Neutrophil (primary cell): ENCODE measurements at regions not wholly inside any gene's neighbourhood (a gene's known extent, or its start where the extent isn't known, plus 50 kb on each side); places are given as distances from the start of the nearest gene placed in this dataset.
"Not testable (repeated sequence)": the region's sequence is repeated elsewhere in the genome, so short reads cannot be mapped to it uniquely, and the experiment has no call there.

ENCODE experiments used
- H3K27ac ChIP-seq: fragments of 200-600 bp; sonication (generic); 2 replicates; pipeline ENCODE4 v1.5.1; 2016; ENCODE audit warnings: mild to moderate bottlenecking, moderate library complexity
- H3K27me3 ChIP-seq: fragments of 200-600 bp; sonication (generic); 2 replicates; pipeline ENCODE4 v1.6.0; 2016; ENCODE audit warnings: mild to moderate bottlenecking
- H3K36me3 ChIP-seq: fragments of 200-600 bp; sonication (generic); 2 replicates; pipeline ENCODE4 v1.5.1; 2017
- H3K4me1 ChIP-seq, 2 experiments: fragments of 200-600 bp in 1 of 2; sonication (generic) in 1 of 2; 1 replicate in 1 of 2; 2 replicates in 1 of 2; pipeline versions ENCODE4 v1.5.1 to v1.6.1; 2013 to 2016; ENCODE audit warnings: low read depth in 1 of 2, low read length in 1 of 2, mild to moderate bottlenecking in 1 of 2, moderate library complexity in 1 of 2; ENCODE audit not compliant: control insufficient read depth in 1 of 2, insufficient read depth in 1 of 2
- H3K4me3 ChIP-seq, 2 experiments: fragments of 200-600 bp in 1 of 2; sonication (generic) in 1 of 2; 1 replicate in 1 of 2; 2 replicates in 1 of 2; pipeline ENCODE4 v1.5.1; 2013 to 2016; ENCODE audit warnings: low read depth in 1 of 2, low read length in 1 of 2, mild to moderate bottlenecking in 1 of 2, moderate library complexity in 1 of 2
- H3K9me3 ChIP-seq: fragments of 200-600 bp; sonication (generic); 2 replicates; pipeline ENCODE4 v1.5.1; 2016
- CTCF ChIP-seq: fragments of 200-600 bp; sonication (generic); IDR thresholded peaks from 2 replicates; pipeline ENCODE4 v1.5.1; 2016; ENCODE audit warnings: antibody characterized with exemption

DNA sequence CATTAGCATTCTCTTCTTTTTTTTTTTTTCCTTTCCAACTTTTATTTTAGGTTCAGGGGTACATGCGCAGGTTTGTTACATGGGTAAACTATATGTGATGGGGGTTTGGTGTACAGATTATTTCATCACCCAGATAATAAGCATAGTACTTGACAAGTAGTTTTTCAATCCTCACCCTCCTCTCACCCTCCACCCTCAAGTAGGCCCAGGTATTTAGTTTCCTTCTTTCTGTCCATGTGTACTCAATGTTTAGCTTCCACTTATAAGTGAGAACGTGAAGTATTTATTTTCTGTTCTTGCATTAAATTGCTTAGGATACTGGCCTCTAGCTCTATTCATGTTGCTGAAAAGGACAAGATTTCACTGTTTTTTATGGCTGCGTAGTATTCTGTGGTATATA lies 140.8 kb upstream of the PGRMC2 start:
- no peaks in the 10 kb centered on the region for H3K9me3 ChIP-seq
- TF ChIP-seq CTCF: no peak
- no peaks in the 10 kb centered on the region for H3K4me1 ChIP-seq
- H3K27ac ChIP-seq: no peak overlapping the region
- H3K4me3 ChIP-seq: no peak overlapping the region
- no peaks in the 10 kb centered on the region for H3K36me3 ChIP-seq
- no peaks in the 10 kb centered on the region for H3K27me3 ChIP-seq

- no peaks in the 10 kb centered on the region for H3K27me3 ChIP-seq
- H3K4me1 ChIP-seq: no peaks in the 10 kb centered on the region
- no peak overlapping the region for H3K4me3 ChIP-seq
- no peak overlapping the region for H3K27ac ChIP-seq
- no peaks in the 10 kb centered on the region for H3K9me3 ChIP-seq
- no peak for TF ChIP-seq CTCF
- no peaks in the 10 kb centered on the region for H3K36me3 ChIP-seq
Observed at GRCh38 chr4:128427832-128428366, 140.3 kb upstream of the PGRMC2 start.

DNA sequence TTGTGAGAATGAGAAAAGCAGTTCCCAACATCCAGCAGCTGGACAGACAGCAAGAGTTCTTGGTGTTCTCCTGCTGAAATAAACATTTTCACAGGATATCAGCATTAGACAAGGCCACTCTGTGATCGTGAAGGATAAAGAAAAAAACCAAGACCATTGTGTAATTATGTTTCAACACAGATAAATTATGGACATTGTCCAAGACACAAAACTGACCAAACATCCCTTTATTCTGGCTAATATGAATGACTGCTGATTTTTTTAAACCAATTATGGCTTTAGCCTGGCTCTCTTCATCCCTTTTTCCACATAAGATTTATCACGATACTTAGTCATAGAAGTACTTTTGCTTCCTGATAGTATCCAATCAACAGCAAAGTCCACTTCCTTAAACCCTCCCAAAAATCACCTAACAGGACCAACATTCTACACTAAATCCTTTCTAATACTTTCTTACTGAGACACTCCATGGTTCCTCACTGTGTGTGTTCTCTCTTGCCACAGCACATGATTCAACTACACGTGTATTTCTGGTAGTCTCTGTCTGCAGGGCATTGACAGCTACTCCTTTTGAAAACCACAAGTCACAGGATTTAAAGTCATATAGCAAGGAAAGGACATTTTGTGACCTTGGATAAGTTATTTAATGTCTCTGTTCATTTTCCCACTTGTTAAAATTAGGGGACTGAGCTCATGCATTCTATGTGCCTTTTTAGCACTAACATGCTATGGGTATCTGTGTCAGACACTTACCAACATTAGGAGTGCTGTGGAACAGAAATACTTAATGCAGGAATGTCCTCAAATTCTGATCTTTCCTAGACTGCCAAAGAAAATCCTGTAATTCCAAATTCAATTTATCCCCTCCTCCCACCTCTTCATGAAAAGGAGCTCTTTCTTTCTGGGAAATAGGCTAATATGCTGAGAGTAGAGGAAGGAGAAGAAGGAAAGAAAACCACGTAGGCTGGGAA lies 137.2 kb upstream of the PGRMC2 start:
- H3K9me3 ChIP-seq: no peaks in the 10 kb centered on the region
- no peaks in the 10 kb centered on the region for H3K27me3 ChIP-seq
- H3K4me3 ChIP-seq: no peak overlapping the region
- no peak overlapping the region for H3K27ac ChIP-seq
- no peaks in the 10 kb centered on the region for H3K4me1 ChIP-seq
- H3K36me3 ChIP-seq: no peaks in the 10 kb centered on the region
- no peak for TF ChIP-seq CTCF

GRCh38 chr4:128422296-128422695 lies 134.7 kb upstream of the PGRMC2 start:
- H3K36me3 ChIP-seq, H3K4me1 ChIP-seq, H3K4me3 ChIP-seq, H3K9me3 ChIP-seq, H3K27ac ChIP-seq, H3K27me3 ChIP-seq: not testable (repeated sequence)

GRCh38 chr4:128416921-128417320 lies 129.3 kb upstream of the PGRMC2 start:
- Histone ChIP-seq H3K27ac (no peak overlapping the region), H3K9me3 (no peaks in the 10 kb centered on the region), H3K4me1 (no peaks in the 10 kb centered on the region), H3K27me3 (no peaks in the 10 kb centered on the region), H3K36me3 (no peaks in the 10 kb centered on the region), H3K4me3 (no peak overlapping the region)
- TF ChIP-seq CTCF: no peak

GRCh38 chr4:128410037-128410436 lies 122.4 kb upstream of the PGRMC2 start:
- H3K4me3 ChIP-seq: no peak overlapping the region
- no peak for TF ChIP-seq CTCF
- no peak overlapping the region for H3K27ac ChIP-seq
- H3K4me1 ChIP-seq: no peaks in the 10 kb centered on the region
- no peaks in the 10 kb centered on the region for H3K27me3 ChIP-seq
- H3K9me3 ChIP-seq: no peaks in the 10 kb centered on the region
- H3K36me3 ChIP-seq: no peaks in the 10 kb centered on the region
